Ishikawa (cell line): ENCODE measurements at regions not wholly inside any gene's neighbourhood (a gene's known extent, or its start where the extent isn't known, plus 50 kb on each side); places are given as distances from the start of the nearest gene placed in this dataset.

Experiments
- CEBPB ChIP-seq: IDR thresholded peaks from 2 replicates; pipeline ENCODE4 v1.6.1; 2012
- CREB1 ChIP-seq: IDR thresholded peaks from 2 replicates; pipeline ENCODE4 v1.6.1; 2012; ENCODE audit warnings: low read depth
- EGR1 ChIP-seq: IDR thresholded peaks from 2 replicates; pipeline ENCODE4 v1.6.1; 2012
- EP300 ChIP-seq: IDR thresholded peaks from 2 replicates; pipeline ENCODE4 v1.6.1; 2012; ENCODE audit warnings: borderline replicate concordance
- FOXM1 ChIP-seq: IDR thresholded peaks from 2 replicates; pipeline ENCODE4 v1.6.1; 2012; ENCODE audit warnings: low read depth, borderline replicate concordance
- NFIC ChIP-seq: IDR thresholded peaks from 2 replicates; pipeline ENCODE4 v1.6.1; 2012
- RAD21 ChIP-seq: IDR thresholded peaks from 2 replicates; pipeline ENCODE4 v1.6.1; 2012; ENCODE audit warnings: low read depth
- TAF1 ChIP-seq: IDR thresholded peaks from 2 replicates; pipeline ENCODE4 v1.6.1; 2012; ENCODE audit warnings: low read depth, mild to moderate bottlenecking
- TCF12 ChIP-seq: IDR thresholded peaks from 2 replicates; pipeline ENCODE4 v1.6.1; 2012; ENCODE audit warnings: low read depth
- TEAD4 ChIP-seq: IDR thresholded peaks from 2 replicates; pipeline ENCODE4 v1.6.1; 2012
- YY1 ChIP-seq: IDR thresholded peaks from 2 replicates; pipeline ENCODE4 v1.6.1; 2012; ENCODE audit warnings: low read depth
- ZBTB7A ChIP-seq: IDR thresholded peaks from 2 replicates; pipeline ENCODE4 v1.6.1; 2012; ENCODE audit warnings: low read depth
- TF ChIP-seq, protein P1 (sequence below): IDR thresholded peaks from 2 replicates; pipeline ENCODE4 v1.6.1; 2012
- TF ChIP-seq, protein P2 (sequence below): IDR thresholded peaks from 2 replicates; pipeline ENCODE4 v1.6.1; 2012
- TF ChIP-seq, protein P3 (sequence below): IDR thresholded peaks from 2 replicates; pipeline ENCODE4 v1.6.1; 2012; ENCODE audit warnings: low read depth, mild to moderate bottlenecking

DNA sequence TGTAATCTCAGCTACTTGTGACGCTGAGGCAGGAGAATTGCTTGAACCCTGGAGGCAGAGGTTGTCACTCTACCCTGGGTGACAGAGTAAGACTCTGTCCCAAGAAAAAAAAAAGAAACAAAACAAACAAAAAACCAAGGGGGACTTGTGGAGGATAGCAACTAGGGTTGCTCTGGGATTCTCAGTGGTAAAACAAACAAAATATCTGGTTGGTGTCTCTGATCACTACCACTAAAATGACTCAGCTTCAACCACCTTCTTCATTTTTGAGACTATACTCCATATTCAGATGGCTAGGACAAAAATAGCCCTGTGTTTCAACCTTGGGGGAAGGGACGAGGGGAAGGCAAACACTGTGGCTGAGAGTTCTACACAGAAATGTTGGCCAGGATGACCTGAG, 110.3 kb downstream of the ARRDC3 start:
- TF ChIP-seq, protein P1, sequence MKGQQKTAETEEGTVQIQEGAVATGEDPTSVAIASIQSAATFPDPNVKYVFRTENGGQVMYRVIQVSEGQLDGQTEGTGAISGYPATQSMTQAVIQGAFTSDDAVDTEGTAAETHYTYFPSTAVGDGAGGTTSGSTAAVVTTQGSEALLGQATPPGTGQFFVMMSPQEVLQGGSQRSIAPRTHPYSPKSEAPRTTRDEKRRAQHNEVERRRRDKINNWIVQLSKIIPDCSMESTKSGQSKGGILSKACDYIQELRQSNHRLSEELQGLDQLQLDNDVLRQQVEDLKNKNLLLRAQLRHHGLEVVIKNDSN, result no peak
- TF ChIP-seq EP300 (no peak), TCF12 (no peak), FOXM1 (no peak), EGR1 (no peak), TAF1 (no peak), CEBPB (no peak), YY1 (no peak), RAD21 (no peak)
- TF ChIP-seq, protein P2, sequence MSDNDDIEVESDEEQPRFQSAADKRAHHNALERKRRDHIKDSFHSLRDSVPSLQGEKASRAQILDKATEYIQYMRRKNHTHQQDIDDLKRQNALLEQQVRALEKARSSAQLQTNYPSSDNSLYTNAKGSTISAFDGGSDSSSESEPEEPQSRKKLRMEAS, result no peak
- TF ChIP-seq, protein P3, sequence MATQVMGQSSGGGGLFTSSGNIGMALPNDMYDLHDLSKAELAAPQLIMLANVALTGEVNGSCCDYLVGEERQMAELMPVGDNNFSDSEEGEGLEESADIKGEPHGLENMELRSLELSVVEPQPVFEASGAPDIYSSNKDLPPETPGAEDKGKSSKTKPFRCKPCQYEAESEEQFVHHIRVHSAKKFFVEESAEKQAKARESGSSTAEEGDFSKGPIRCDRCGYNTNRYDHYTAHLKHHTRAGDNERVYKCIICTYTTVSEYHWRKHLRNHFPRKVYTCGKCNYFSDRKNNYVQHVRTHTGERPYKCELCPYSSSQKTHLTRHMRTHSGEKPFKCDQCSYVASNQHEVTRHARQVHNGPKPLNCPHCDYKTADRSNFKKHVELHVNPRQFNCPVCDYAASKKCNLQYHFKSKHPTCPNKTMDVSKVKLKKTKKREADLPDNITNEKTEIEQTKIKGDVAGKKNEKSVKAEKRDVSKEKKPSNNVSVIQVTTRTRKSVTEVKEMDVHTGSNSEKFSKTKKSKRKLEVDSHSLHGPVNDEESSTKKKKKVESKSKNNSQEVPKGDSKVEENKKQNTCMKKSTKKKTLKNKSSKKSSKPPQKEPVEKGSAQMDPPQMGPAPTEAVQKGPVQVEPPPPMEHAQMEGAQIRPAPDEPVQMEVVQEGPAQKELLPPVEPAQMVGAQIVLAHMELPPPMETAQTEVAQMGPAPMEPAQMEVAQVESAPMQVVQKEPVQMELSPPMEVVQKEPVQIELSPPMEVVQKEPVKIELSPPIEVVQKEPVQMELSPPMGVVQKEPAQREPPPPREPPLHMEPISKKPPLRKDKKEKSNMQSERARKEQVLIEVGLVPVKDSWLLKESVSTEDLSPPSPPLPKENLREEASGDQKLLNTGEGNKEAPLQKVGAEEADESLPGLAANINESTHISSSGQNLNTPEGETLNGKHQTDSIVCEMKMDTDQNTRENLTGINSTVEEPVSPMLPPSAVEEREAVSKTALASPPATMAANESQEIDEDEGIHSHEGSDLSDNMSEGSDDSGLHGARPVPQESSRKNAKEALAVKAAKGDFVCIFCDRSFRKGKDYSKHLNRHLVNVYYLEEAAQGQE, result no peak

DNA sequence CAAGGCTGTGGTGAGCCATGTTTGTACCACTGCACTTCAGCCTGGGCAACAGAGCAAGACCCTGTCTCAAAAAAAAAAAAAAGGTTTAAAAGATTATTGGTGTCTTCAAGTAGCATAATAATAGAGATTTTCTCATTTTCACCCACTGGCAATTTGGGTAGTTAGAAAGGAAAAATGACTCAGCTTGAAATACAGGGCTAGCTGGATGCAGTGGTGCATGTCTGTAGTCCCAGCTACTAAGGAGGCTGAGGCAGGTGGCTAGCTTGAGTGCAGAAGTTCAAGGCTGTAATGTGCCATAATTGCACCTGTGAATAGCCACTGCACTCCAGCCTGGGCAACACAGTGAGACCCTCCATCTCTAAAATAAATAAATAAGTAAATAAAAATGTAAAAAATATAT, 111.1 kb downstream of the ARRDC3 start:
- TF ChIP-seq TEAD4 (no peak), RAD21 (no peak), FOXM1 (no peak)
- TF ChIP-seq, protein P1, result no peak

DNA sequence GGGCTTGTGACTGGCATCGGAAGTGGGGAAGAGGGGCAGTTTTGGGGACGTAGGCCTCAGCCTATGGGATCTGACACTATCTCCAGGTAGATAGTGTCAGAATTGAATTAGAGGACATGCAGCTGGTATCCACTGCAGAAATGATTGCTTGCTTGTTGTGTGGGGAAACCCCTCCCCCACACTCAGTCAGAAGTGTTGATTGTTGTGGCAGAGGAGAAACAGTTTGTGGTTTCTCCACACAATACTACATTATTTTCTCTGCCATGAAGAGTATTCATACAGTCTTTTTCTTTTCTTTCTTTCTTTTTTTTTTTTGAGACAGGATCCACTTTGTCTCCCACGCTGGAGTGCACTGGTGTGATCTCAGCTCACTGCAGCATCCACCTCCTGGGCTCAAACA, 113.9 kb downstream of the ARRDC3 start:
- TF ChIP-seq YY1, result no peak
- TF ChIP-seq CEBPB, result no peak
- TF ChIP-seq NFIC, result no peak
- TF ChIP-seq, protein P1, result no peak
- TF ChIP-seq ZBTB7A, result no peak
- TF ChIP-seq, protein P3, result no peak
- no peak for TF ChIP-seq TAF1
- TF ChIP-seq, protein P2, result no peak
- no peak for TF ChIP-seq EGR1
- TF ChIP-seq FOXM1, result no peak
- no peak for TF ChIP-seq TEAD4
- no peak for TF ChIP-seq TCF12
- TF ChIP-seq EP300, result no peak
- TF ChIP-seq RAD21, result no peak
- no peak for TF ChIP-seq CREB1

DNA sequence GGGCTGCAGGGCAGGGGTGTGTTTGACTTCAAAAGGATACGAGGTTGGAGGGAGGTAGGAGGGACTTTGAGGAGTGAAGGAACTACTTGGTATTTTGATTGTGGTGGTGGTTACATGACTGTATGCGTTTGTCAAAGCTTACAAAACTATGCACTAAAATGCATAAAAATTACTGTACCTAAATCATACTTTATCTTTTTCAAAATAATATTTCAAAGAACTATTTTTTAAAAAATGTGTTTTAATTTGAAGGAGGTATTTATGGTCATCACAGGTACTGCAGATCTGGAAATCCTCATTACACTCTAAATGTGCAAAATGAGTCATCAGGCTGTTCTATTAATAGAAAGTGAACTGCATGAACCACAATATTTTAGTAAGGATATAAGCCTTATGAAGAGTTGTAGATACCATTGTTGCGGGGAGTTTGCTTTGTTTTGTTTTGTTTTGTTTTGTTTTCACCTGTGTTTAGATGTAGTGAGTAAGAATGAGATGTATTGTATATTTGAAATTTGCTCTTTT, 116.9 kb downstream of the ARRDC3 start:
- no peak for TF ChIP-seq FOXM1
- no peak for TF ChIP-seq NFIC
- TF ChIP-seq TCF12, result no peak
- no peak for TF ChIP-seq CREB1
- no peak for TF ChIP-seq YY1
- TF ChIP-seq TAF1, result no peak
- TF ChIP-seq, protein P1, result no peak
- no peak for TF ChIP-seq EGR1
- no peak for TF ChIP-seq EP300
- TF ChIP-seq RAD21, result no peak
- no peak for TF ChIP-seq TEAD4
- TF ChIP-seq, protein P3, result no peak
- TF ChIP-seq CEBPB, result no peak
